ENCODE measurements at regions not wholly inside any gene's neighbourhood (a gene's known extent, or its start where the extent isn't known, plus 50 kb on each side); places are given as distances from the start of the nearest gene placed in this dataset.
"Not testable (repeated sequence)": the region's sequence is repeated elsewhere in the genome, so short reads cannot be mapped to it uniquely, and the experiment has no call there.

GRCh38 chr6:56904068-56904467 lies 50.8 kb upstream of the BEND6 start:
- DNase-seq, result no peak

- DNase-seq, result peak; percentile 65
Observed at GRCh38 chr6:56902641-56903464, 52.1 kb upstream of the BEND6 start.

GRCh38 chr6:56900784-56901183 lies 54.1 kb upstream of the BEND6 start:
- DNase-seq, result no peak

DNA sequence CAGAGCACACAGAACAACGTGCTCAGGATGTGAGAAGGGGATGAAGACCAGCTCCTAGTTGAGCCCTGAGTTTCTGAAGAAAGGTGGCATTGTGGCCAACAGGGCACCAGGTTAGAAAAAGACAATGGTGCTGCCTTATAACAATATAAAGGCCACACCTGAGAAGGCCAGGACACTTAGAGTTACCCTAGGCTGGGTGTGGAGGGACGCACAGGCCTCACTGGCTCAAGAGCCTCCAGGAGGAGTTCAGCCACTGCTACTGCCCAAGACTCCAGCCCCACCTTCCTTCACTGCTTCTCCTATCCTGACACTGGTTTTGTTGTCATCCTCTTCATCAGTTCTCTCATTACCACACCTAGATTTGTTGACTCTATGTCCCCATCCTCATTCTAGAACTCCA lies 55.2 kb upstream of the BEND6 start:
- DNase-seq, result no peak

- DNase-seq, result no peak
Observed at GRCh38 chr6:56899311-56899710, 55.6 kb upstream of the BEND6 start.

DNA sequence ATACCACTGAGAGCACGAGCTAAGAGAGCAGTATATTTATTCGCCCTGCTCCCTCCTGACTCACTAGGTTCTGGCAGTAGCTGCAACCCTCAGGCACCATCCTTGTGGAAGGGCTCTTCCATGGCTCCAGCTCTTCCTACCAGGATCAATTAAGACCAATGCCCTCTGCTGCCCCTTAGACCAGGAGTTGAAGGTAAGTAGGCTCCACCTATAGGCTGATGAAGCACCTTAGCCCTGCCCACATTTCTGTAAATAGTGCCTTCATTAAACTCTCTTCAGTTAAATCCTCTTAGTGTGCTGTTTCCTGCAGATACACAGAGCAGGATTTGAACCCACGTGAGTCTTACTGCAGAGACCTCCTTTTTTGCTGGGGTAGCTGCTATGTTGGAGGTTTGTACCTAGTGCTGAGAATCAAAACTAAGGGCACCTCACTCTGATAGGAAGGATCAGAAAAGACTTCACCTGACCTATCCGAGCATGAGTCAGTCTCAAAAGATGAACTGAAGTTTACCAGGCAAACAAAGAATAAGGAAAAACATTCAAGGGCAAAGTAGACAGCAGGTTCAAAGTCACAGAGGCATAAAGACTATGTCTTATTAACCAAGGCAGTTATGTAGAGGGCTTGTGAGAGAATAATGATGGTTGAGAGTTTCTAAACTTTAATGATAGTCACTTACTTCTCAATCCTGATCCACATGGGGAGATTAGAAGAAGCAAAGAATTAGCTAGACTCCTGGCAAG lies 56.9 kb upstream of the BEND6 start:
- DNase-seq, result no peak

- DNase-seq, result no peak
Observed at GRCh38 chr6:56891754-56892153, 63.2 kb upstream of the BEND6 start.

DNA sequence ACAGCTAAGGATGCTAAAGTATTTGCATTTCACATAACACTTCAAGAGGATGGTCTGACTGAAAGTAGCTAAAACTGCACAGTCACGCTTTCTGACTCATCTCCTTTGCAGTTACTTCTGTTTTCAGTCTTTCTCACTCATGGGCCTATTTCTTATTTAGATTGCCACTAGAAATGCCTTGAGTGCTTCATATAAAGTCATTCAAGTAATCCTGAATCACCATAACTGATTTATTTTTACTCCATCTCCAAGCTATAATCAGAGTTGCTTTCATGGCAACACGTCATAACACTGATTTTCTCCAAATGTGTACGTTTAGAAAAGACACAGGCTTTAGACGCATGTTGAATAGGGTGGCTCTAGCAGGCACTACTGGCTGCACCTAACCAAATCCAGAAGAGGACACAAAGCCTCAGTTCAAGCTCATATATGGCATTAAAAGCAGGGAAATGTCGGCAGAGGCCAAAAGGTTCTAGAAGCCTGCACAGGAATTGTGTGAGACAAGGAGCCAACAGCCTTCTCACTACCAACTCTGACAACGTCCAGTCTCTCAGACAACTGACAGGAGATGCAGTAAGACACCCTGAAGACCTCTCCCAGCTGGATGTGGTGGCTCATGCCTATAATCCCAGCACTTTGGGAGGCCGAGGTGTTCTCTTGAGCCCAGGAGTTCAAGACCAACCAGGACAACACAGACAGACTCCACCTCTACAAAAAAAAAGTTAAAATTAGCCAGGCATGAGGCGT lies 64.1 kb upstream of the BEND6 start:
- DNase-seq, result no peak

DNA sequence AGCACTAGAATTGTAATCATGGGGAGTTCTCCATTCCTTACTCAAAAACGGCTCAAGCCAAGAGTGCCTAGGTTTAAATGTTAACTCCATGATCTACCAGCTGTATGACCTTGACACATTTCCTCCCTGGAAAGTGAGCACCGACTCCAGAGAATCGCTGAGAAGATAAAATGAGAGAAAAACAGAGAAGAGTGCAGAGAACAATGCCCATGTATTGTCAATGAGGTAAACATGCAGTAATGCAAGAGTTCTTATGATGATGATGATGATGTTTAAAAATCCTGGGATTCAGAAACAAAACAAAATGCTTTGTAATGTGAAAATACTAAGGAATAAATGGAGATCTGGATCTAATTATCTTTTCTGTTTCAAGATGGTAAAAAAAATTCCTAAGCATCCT lies 64.8 kb upstream of the BEND6 start:
- DNase-seq, result no peak

DNA sequence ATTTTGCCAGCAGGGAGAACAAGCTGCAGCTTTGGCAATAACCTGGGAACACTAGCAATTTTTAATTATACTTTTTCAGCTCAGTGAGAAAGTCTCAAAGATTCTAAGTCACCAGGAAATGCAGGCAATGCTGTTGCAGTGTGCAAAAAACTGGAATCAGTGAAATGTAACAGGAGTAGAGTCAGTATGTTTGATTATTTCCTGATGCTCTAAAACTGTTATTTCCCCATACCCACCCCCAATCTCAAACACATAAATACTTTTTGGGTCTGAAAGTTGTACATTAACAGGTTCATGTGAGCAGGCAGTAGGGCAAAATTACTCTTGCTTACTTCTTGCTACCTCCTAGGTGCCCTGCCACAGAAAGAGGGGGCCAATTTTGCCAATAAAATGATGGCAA lies 65.4 kb upstream of the BEND6 start:
- no peak for DNase-seq

GRCh38 chr6:56888687-56889086 lies 66.2 kb upstream of the BEND6 start:
- no peak for DNase-seq

GRCh38 chr6:56887086-56887485 lies 67.8 kb upstream of the BEND6 start:
- no peak for DNase-seq

GRCh38 chr6:56877922-56878321 lies 77.0 kb upstream of the BEND6 start:
- DNase-seq, result no peak

- no peak for DNase-seq
Observed at GRCh38 chr6:56875961-56876360, 78.9 kb upstream of the BEND6 start.

DNA sequence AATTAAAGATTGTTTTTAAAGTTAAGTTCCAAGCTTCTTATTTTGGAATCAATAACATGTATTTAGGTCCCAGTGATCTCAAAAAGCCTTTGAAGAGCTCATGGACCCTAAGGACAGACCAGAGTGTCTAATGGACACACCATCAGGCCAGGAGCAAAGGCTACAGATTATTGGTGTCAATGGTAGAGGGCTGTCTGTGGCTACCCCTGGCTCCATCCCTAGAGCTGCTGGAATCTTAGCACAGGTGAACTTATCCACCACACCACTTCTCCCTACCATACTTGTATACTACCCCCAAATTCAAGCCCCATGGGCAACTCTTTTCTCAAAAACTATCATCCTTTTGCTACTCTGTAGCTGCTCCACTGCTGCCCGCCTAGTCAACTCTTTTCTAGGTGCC lies 79.4 kb upstream of the BEND6 start:
- no peak for DNase-seq

DNA sequence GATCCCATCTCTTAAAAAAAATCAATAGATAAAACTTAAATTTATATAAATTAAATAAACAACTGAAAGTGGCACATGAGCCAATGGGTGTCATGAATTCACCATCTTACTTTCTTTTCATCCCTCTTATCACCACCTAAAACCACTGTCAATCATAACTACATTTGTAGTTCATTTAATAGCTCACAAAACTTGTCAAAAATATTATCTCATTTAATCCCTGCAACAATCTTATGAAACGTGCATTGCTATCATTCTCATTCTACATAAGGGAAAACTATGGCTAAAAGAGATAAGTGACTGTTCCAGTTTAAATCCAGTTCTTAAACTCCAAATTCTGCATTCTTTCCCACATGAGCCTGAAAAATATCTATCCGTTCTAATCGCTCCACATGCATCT lies 80.6 kb upstream of the BEND6 start:
- DNase-seq, result no peak

- not testable (repeated sequence) for DNase-seq
Observed at GRCh38 chr6:56870053-56870452, 84.9 kb upstream of the BEND6 start.

DNA sequence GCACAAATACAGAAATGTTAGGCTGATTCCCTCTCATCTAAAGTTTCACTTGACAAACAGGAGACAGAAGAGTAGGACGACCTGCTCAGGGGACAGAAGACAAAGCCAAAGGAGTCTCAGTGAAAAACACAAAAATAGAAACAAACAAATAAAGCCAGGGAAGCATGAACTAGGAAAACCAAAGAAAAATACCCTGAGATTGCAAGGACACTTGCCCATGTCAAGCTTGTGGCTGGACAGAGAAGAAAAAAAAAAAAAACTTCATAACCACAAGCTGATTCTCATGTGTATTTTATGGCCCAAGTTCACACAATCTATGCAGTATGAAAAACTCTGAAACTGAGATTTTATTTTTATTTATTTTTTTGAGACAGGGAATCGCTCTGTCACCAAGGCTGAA lies 85.6 kb upstream of the BEND6 start:
- no peak for DNase-seq

DNA sequence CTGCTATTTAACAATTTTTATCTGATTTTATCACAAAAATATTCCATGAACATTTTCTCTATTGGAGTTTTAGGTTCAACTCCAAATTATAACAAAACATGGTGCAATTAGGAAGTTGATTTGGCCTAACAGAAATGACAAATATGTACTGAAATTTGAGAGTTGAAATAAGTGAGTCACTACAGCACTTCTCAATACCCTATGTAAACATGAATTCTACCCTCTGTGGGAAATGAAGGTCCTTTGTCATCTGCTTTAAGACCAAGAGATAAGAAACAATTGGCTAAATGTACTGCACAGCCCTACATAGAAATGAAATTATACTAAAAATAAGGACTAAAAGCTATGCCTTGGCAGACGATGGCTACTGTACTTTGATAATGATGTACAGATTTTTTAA lies 86.2 kb upstream of the BEND6 start:
- peak; percentile 63 for DNase-seq

DNA sequence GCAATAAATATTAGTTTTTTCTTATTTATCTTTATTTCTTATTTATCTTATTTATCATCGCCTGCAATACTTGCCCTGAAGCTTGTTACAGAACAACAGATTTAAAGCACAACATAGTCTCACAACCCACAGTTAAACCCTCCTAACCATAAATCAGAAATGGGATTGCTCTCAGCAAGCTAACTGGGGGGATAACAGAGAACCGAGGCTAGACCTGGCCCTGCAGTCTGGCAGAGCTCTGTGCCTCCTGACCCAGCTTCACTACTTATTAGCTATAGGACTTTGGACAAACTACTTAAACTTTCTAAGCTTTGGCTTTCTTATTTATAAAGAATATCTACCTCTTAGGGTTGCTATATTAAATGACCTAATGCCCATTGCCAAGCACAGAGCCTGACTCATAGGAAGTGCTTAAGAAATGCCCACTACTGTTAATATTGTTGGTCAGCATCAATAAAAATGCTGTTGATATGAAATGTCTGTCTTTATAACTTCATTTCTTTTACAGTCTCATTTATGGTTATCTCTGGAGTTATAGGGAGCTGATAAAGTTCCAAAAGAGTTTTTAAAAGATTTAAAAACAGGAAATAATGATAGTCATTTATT lies 87.9 kb upstream of the BEND6 start:
- DNase-seq, result no peak

DNA sequence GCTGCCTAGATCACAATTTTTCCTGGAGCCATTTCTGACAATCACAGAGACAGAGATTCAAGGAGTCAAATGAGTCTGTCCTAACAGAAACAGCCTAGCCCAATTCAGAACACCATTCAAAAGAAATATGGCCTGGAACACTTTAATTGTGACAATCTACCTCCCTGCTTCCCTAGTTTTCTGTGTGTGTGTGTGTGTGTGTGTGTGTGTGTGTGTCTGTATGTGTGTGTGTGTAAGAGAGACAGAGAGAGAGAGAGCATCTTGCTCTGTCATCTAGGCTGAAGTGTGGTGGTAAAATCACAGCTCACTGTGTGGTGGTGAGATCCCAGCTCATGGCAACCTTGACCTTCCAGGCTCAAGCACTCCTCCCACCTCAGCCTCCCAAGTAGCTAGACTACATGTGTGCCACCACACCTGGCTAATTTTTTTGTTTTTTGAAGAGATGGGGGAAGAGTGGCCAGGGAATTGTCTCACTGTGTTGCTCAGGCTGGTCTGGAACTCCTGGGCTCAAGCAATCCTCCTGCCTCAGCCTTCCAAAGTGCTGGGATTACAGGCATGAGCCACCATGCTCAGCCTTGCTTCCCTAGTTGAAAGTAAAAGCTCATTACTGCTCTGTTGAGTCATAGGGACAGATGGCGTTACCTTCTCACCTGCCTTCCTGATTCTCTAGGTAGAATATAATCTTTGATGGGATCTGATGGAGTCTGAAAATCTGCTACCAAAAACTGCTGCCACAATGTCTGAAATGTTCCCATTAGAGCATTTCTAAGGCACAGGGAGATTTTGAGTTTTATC lies 89.6 kb upstream of the BEND6 start:
- no peak for DNase-seq

DNA sequence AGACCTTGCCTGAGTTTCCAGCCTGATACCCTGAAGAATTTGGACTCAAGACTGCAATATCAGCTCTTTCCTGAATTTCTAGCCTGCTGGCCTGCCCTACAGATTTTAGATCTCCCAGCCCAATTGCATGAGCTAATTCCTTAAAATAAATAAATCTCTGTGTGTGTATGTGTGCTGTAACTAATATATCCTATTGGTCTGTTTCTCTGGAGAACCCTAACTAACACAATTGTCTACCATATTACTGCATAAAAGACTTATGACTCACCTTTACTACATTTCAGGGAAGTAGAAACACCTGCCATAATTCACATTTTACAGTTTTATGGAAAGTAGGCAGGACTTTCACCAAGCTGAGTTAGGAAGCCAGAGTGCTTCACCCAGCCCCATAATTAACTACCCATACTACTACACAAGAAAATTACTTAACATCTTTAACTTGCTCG lies 90.7 kb upstream of the BEND6 start:
- no peak for DNase-seq

Measured in NCI-H510A treated with DMSO at 0.1 percent for 48 hours (cell line).